ENCODE measurements at regions not wholly inside any gene's neighbourhood (a gene's known extent, or its start where the extent isn't known, plus 50 kb on each side); places are given as distances from the start of the nearest gene placed in this dataset.
A peak's percentile ranks its signal among the peaks of the same experiment; 100 is the strongest.

- Mint-ChIP-seq H3K4me3 (no peak overlapping the region), H3K9me3 (no peaks in the 10 kb centered on the region), H3K4me1 (peaks cover 24% of the 10 kb centered on the region), H3K36me3 (ENCODE audit: low read depth) (no peaks in the 10 kb centered on the region), H3K27me3 (ENCODE audit: low read depth, poor library complexity) (peaks cover 24% of the 10 kb centered on the region), H3K27ac (no peak overlapping the region)
- no peak for TF ChIP-seq CTCF (IDR thresholded peaks at IDR 0.05)
- no peak for DNase-seq
Measured at GRCh38 chr16:49919327-49919726, 63.4 kb upstream of the ZNF423 start.

GRCh38 chr16:49920397-49920796 lies 64.5 kb upstream of the ZNF423 start:
- no peaks in the 10 kb centered on the region for H3K36me3 Mint-ChIP-seq (ENCODE audit: low read depth)
- no peak overlapping the region for H3K27ac Mint-ChIP-seq
- no peak for DNase-seq

GRCh38 chr16:49921106-49921505 lies 65.2 kb upstream of the ZNF423 start:
- H3K27ac Mint-ChIP-seq: no peak overlapping the region
- peaks cover 30% of the 10 kb centered on the region for H3K27me3 Mint-ChIP-seq (ENCODE audit: low read depth, poor library complexity)
- no peaks in the 10 kb centered on the region for H3K9me3 Mint-ChIP-seq

More at GRCh38 chr16:49920397-49920796, 64.5 kb upstream of the ZNF423 start:
- Mint-ChIP-seq H3K4me1 (peaks cover 15% of the 10 kb centered on the region), H3K27me3 (ENCODE audit: low read depth, poor library complexity) (peaks cover 30% of the 10 kb centered on the region), H3K9me3 (no peaks in the 10 kb centered on the region), H3K4me3 (no peak overlapping the region)
- TF ChIP-seq CTCF (IDR thresholded peaks at IDR 0.05): no peak

GRCh38 chr16:49921791-49922456 lies 66.0 kb upstream of the ZNF423 start:
- Mint-ChIP-seq H3K4me3 (no peak overlapping the region), H3K36me3 (ENCODE audit: low read depth) (no peaks in the 10 kb centered on the region), H3K27ac (no peak overlapping the region), H3K4me1 (peaks cover 13% of the 10 kb centered on the region), H3K9me3 (no peaks in the 10 kb centered on the region), H3K27me3 (ENCODE audit: low read depth, poor library complexity) (peaks cover 30% of the 10 kb centered on the region)
- peak; percentile 77 for DNase-seq
- TF ChIP-seq CTCF (IDR thresholded peaks at IDR 0.05): peak; percentile 79

More at GRCh38 chr16:49921106-49921505, 65.2 kb upstream of the ZNF423 start:
- H3K4me1 Mint-ChIP-seq: peaks cover 13% of the 10 kb centered on the region
- no peak overlapping the region for H3K4me3 Mint-ChIP-seq
- no peak for DNase-seq
- no peaks in the 10 kb centered on the region for H3K36me3 Mint-ChIP-seq (ENCODE audit: low read depth)
- no peak for TF ChIP-seq CTCF (IDR thresholded peaks at IDR 0.05)

- TF ChIP-seq CTCF (IDR thresholded peaks at IDR 0.05): no peak
- peaks cover 33% of the 10 kb centered on the region for H3K27me3 Mint-ChIP-seq (ENCODE audit: low read depth, poor library complexity)
- no peaks in the 10 kb centered on the region for H3K36me3 Mint-ChIP-seq (ENCODE audit: low read depth)
- H3K4me1 Mint-ChIP-seq: peaks cover 13% of the 10 kb centered on the region
- H3K4me3 Mint-ChIP-seq: no peak overlapping the region
- no peak overlapping the region for H3K27ac Mint-ChIP-seq
- DNase-seq: no peak
- H3K9me3 Mint-ChIP-seq: no peaks in the 10 kb centered on the region
Measured at GRCh38 chr16:49923411-49923810, 67.5 kb upstream of the ZNF423 start.

GRCh38 chr16:49924078-49924477 lies 68.2 kb upstream of the ZNF423 start:
- H3K27ac Mint-ChIP-seq: no peak overlapping the region
- H3K4me1 Mint-ChIP-seq: peaks cover 13% of the 10 kb centered on the region
- peaks cover 31% of the 10 kb centered on the region for H3K27me3 Mint-ChIP-seq (ENCODE audit: low read depth, poor library complexity)
- H3K9me3 Mint-ChIP-seq: no peaks in the 10 kb centered on the region
- DNase-seq: no peak
- no peak for TF ChIP-seq CTCF (IDR thresholded peaks at IDR 0.05)
- no peaks in the 10 kb centered on the region for H3K36me3 Mint-ChIP-seq (ENCODE audit: low read depth)
- no peak overlapping the region for H3K4me3 Mint-ChIP-seq
